Stimulated activated CD4-positive, alpha-beta T cell treated with anti-CD3 and anti-CD28 coated beads, Interleukin-1b, Interleukin-23, amount 100 ng/mL, for 1 hour (primary cell): ENCODE measurements at regions not wholly inside any gene's neighbourhood (a gene's known extent, or its start where the extent isn't known, plus 50 kb on each side); places are given as distances from the start of the nearest gene placed in this dataset.

Experiments used
- DNase-seq, 2 donors: peaks; one replicate each; pipeline ENCODE4 v3.0.0-alpha.2; 2020; ENCODE audit warnings: low read depth in 2 of 2

- DNase-seq, result no peak
Measured at GRCh38 chr14:71287567-71287966, 380.3 kb downstream of the PCNX1 start.

GRCh38 chr14:71289536-71289935 is 382.3 kb downstream of the PCNX1 start:
- no peak for DNase-seq

GRCh38 chr14:71290301-71290700 is 383.0 kb downstream of the PCNX1 start:
- DNase-seq, result no peak

GRCh38 chr14:71290960-71291466 is 383.8 kb downstream of the PCNX1 start:
- DNase-seq, result peak in 1 of 2 donors; percentile 10

- DNase-seq, result no peak
Measured at GRCh38 chr14:71296184-71296583, 388.9 kb downstream of the PCNX1 start.

GRCh38 chr14:71300566-71301330 is 393.5 kb downstream of the PCNX1 start:
- no peak for DNase-seq

- no peak for DNase-seq
Measured at GRCh38 chr14:71301611-71302010, 394.4 kb downstream of the PCNX1 start.

GRCh38 chr14:71304690-71305089 is 397.4 kb downstream of the PCNX1 start:
- DNase-seq, result no peak

GRCh38 chr14:71308671-71309070 is 401.4 kb downstream of the PCNX1 start:
- no peak for DNase-seq

- DNase-seq, result no peak
Measured at GRCh38 chr14:71309756-71310155, 402.5 kb downstream of the PCNX1 start.

GRCh38 chr14:71311061-71311460 is 403.8 kb downstream of the PCNX1 start:
- DNase-seq, result no peak

- DNase-seq, result no peak
Measured at GRCh38 chr14:71314717-71315116, 407.5 kb downstream of the PCNX1 start.

- no peak for DNase-seq
Measured at GRCh38 chr14:71317385-71318096, 410.3 kb downstream of the PCNX1 start.

GRCh38 chr14:71318097-71318459 is 410.8 kb downstream of the PCNX1 start:
- DNase-seq, result no peak

GRCh38 chr14:71319666-71320065 is 412.4 kb downstream of the PCNX1 start:
- no peak for DNase-seq

GRCh38 chr14:71320107-71320733 is 413.0 kb downstream of the PCNX1 start, which contains the start of gene SIPA1L1:
Gene SIPA1L1, plus strand, starts transcription at chr14:71320476.
- DNase-seq, result peak; percentile 91 to 97

- peak; percentile 3 to 33 for DNase-seq
Measured at GRCh38 chr14:71320734-71321573, 413.7 kb downstream of the PCNX1 start.

GRCh38 chr14:71321574-71322315 is 414.5 kb downstream of the PCNX1 start:
- no peak for DNase-seq

GRCh38 chr14:71322655-71323250 is 415.5 kb downstream of the PCNX1 start:
- DNase-seq, result no peak

GRCh38 chr14:71324767-71325272 is 417.6 kb downstream of the PCNX1 start:
- DNase-seq, result peak; percentile 3 to 10
